ENCODE measurements at regions not wholly inside any gene's neighbourhood (a gene's known extent, or its start where the extent isn't known, plus 50 kb on each side); places are given as distances from the start of the nearest gene placed in this dataset.

- in situ Hi-C loops (cut with HindIII; ENCODE audit: low pct_ligation_motif_present, low sequenced_read_pairs): no loop called here
- no peaks in the 10 kb centered on the region for H3K36me3 ChIP-seq (replicated peaks)
- DNase-seq: no peak
Measured at GRCh38 chr2:42961385-42961811, 169.0 kb upstream of the HAAO start.

GRCh38 chr2:42960842-42961180 is 168.4 kb upstream of the HAAO start:
- H3K4me3 ChIP-seq (ENCODE audit: low read depth, low read length): no peak overlapping the region
- no peak for TF ChIP-seq CTCF (IDR thresholded peaks at IDR 0.05; ENCODE audit: low read depth, low read length, missing control alignments)
- no peak overlapping the region for H3K27ac ChIP-seq
- H3K27me3 ChIP-seq (replicated peaks): no peaks in the 10 kb centered on the region
- H3K36me3 ChIP-seq (replicated peaks): no peaks in the 10 kb centered on the region
- in situ Hi-C loops (cut with HindIII; ENCODE audit: low pct_ligation_motif_present, low sequenced_read_pairs): no loop called here
- no peak for DNase-seq

More at GRCh38 chr2:42961385-42961811, 169.0 kb upstream of the HAAO start:
- H3K4me3 ChIP-seq (ENCODE audit: low read depth, low read length): no peak overlapping the region
- no peak for TF ChIP-seq CTCF (IDR thresholded peaks at IDR 0.05; ENCODE audit: low read depth, low read length, missing control alignments)
- no peaks in the 10 kb centered on the region for H3K27me3 ChIP-seq (replicated peaks)
- H3K27ac ChIP-seq: no peak overlapping the region

GRCh38 chr2:42960002-42960841 is 167.8 kb upstream of the HAAO start:
- no peak overlapping the region for H3K27ac ChIP-seq
- in situ Hi-C loops (cut with HindIII; ENCODE audit: low pct_ligation_motif_present, low sequenced_read_pairs): no loop called here

GRCh38 chr2:42959234-42960001 is 167.0 kb upstream of the HAAO start:
- Histone ChIP-seq H3K4me3 (ENCODE audit: low read depth, low read length) (no peak overlapping the region), H3K36me3 (replicated peaks) (no peaks in the 10 kb centered on the region), H3K27ac (no peak overlapping the region), H3K27me3 (replicated peaks) (no peaks in the 10 kb centered on the region)
- no peak for DNase-seq
- in situ Hi-C loops (cut with HindIII; ENCODE audit: low pct_ligation_motif_present, low sequenced_read_pairs): no loop called here
- TF ChIP-seq CTCF (IDR thresholded peaks at IDR 0.05; ENCODE audit: low read depth, low read length, missing control alignments): no peak

More at GRCh38 chr2:42960002-42960841, 167.8 kb upstream of the HAAO start:
- H3K27me3 ChIP-seq (replicated peaks): no peaks in the 10 kb centered on the region
- no peak overlapping the region for H3K4me3 ChIP-seq (ENCODE audit: low read depth, low read length)
- TF ChIP-seq CTCF (IDR thresholded peaks at IDR 0.05; ENCODE audit: low read depth, low read length, missing control alignments): no peak
- DNase-seq: no peak
- no peaks in the 10 kb centered on the region for H3K36me3 ChIP-seq (replicated peaks)

GRCh38 chr2:42958741-42959233 is 166.4 kb upstream of the HAAO start:
- Histone ChIP-seq H3K36me3 (replicated peaks) (no peaks in the 10 kb centered on the region), H3K27ac (no peak overlapping the region), H3K4me3 (ENCODE audit: low read depth, low read length) (no peak overlapping the region), H3K27me3 (replicated peaks) (no peaks in the 10 kb centered on the region)
- in situ Hi-C loops (cut with HindIII; ENCODE audit: low pct_ligation_motif_present, low sequenced_read_pairs): no loop called here
- DNase-seq: no peak
- TF ChIP-seq CTCF (IDR thresholded peaks at IDR 0.05; ENCODE audit: low read depth, low read length, missing control alignments): no peak
